Skeletal muscle tissue (tissue), 3 donors: ENCODE measurements at regions not wholly inside any gene's neighbourhood (a gene's known extent, or its start where the extent isn't known, plus 50 kb on each side); places are given as distances from the start of the nearest gene placed in this dataset.
"Not testable (repeated sequence)": the region's sequence is repeated elsewhere in the genome, so short reads cannot be mapped to it uniquely, and the experiment has no call there.

Experiments used
- H3K27ac ChIP-seq: one replicate; pipeline ENCODE4 v1.7.0; 2013; ENCODE audit warnings: mild to moderate bottlenecking, low read depth, low read length, inconsistent platforms
- H3K27me3 ChIP-seq, 3 donors: one replicate each; pipeline ENCODE4 v1.7.0; 2013; ENCODE audit warnings: low read length in 3 of 3; ENCODE audit not compliant: control insufficient read depth in 3 of 3, insufficient read depth in 3 of 3
- H3K36me3 ChIP-seq, 3 donors: one replicate each; pipeline ENCODE4 v1.7.0; 2013; ENCODE audit warnings: low read length in 3 of 3; ENCODE audit not compliant: control insufficient read depth in 3 of 3, insufficient read depth in 3 of 3
- H3K4me1 ChIP-seq, 3 donors: one replicate each; pipeline ENCODE4 v1.7.0; 2013; ENCODE audit warnings: low read length in 3 of 3, mild to moderate bottlenecking in 3 of 3; ENCODE audit not compliant: control insufficient read depth in 3 of 3, insufficient read depth in 3 of 3
- H3K4me3 ChIP-seq, 3 donors: one replicate each; pipeline ENCODE4 v1.7.0; 2013; ENCODE audit warnings: low read length in 3 of 3
- H3K9ac ChIP-seq, 3 donors: one replicate each; pipeline ENCODE4 v1.7.0; 2013; ENCODE audit warnings: low read length in 3 of 3, mild to moderate bottlenecking in 3 of 3, moderate library complexity in 2 of 3, low read depth in 1 of 3
- H3K9me3 ChIP-seq, 3 donors: one replicate each; pipeline ENCODE4 v1.7.0; 2013; ENCODE audit warnings: low read length in 3 of 3; ENCODE audit not compliant: control insufficient read depth in 3 of 3
- donor health status: Osteomylitis.

GRCh38 chr5:94066437-94067207, 325.2 kb upstream of the POU5F2 start:
- Histone ChIP-seq H3K9me3 (peaks cover 0 to 3% (median 0%) of the 10 kb centered on the region in 3 donors), H3K27ac (no peak overlapping the region), H3K4me3 (no peak overlapping the region), H3K9ac (no peak overlapping the region), H3K27me3 (no peaks in the 10 kb centered on the region), H3K36me3 (no peaks in the 10 kb centered on the region), H3K4me1 (no peaks in the 10 kb centered on the region)

- H3K27ac ChIP-seq = no peak overlapping the region
- peaks cover 0 to 3% (median 0%) of the 10 kb centered on the region in 3 donors for H3K9me3 ChIP-seq
- H3K4me1 ChIP-seq = no peaks in the 10 kb centered on the region
- no peak overlapping the region for H3K4me3 ChIP-seq
- no peaks in the 10 kb centered on the region for H3K27me3 ChIP-seq
- H3K36me3 ChIP-seq = no peaks in the 10 kb centered on the region
- no peak overlapping the region for H3K9ac ChIP-seq
Measured at GRCh38 chr5:94064025-94064424, 322.6 kb upstream of the POU5F2 start.

GRCh38 chr5:94057655-94058054, 316.3 kb upstream of the POU5F2 start:
- Histone ChIP-seq H3K4me3 (no peak overlapping the region), H3K9me3 (no peaks in the 10 kb centered on the region), H3K27me3 (no peaks in the 10 kb centered on the region), H3K27ac (no peak overlapping the region), H3K36me3 (no peaks in the 10 kb centered on the region), H3K4me1 (peaks cover 0 to 3% (median 0%) of the 10 kb centered on the region in 3 donors), H3K9ac (no peak overlapping the region)

GRCh38 chr5:94057217-94057616, 315.8 kb upstream of the POU5F2 start:
- H3K36me3 ChIP-seq = no peaks in the 10 kb centered on the region
- H3K9ac ChIP-seq = no peak overlapping the region
- H3K4me3 ChIP-seq = no peak overlapping the region
- H3K27ac ChIP-seq = no peak overlapping the region
- H3K9me3 ChIP-seq = no peaks in the 10 kb centered on the region
- peaks cover 0 to 3% (median 0%) of the 10 kb centered on the region in 3 donors for H3K4me1 ChIP-seq
- H3K27me3 ChIP-seq = no peaks in the 10 kb centered on the region

- H3K27ac ChIP-seq, H3K4me3 ChIP-seq, H3K9ac ChIP-seq, H3K9me3 ChIP-seq, H3K4me1 ChIP-seq, H3K27me3 ChIP-seq, H3K36me3 ChIP-seq: not testable (repeated sequence)
Measured at GRCh38 chr5:94049307-94049922, 308.0 kb upstream of the POU5F2 start.

- Histone ChIP-seq H3K27me3 (no peaks in the 10 kb centered on the region), H3K4me3 (no peak overlapping the region), H3K9ac (no peak overlapping the region), H3K36me3 (peaks cover 0 to 4% (median 2%) of the 10 kb centered on the region in 3 donors), H3K27ac (no peak overlapping the region), H3K9me3 (no peaks in the 10 kb centered on the region), H3K4me1 (no peaks in the 10 kb centered on the region)
Measured at GRCh38 chr5:94045839-94046782, 304.7 kb upstream of the POU5F2 start.

- Histone ChIP-seq H3K27me3 (no peaks in the 10 kb centered on the region), H3K9ac (no peak overlapping the region), H3K36me3 (peaks cover 0 to 2% (median 0%) of the 10 kb centered on the region in 3 donors), H3K4me1 (no peaks in the 10 kb centered on the region), H3K4me3 (no peak overlapping the region), H3K27ac (no peak overlapping the region), H3K9me3 (no peaks in the 10 kb centered on the region)
Measured at GRCh38 chr5:94043311-94043710, 301.9 kb upstream of the POU5F2 start.

GRCh38 chr5:94040591-94041148, 299.3 kb upstream of the POU5F2 start:
- peaks cover 0 to 2% (median 0%) of the 10 kb centered on the region in 3 donors for H3K36me3 ChIP-seq
- no peaks in the 10 kb centered on the region for H3K9me3 ChIP-seq
- H3K4me1 ChIP-seq = no peaks in the 10 kb centered on the region
- H3K27ac ChIP-seq = no peak overlapping the region
- H3K27me3 ChIP-seq = no peaks in the 10 kb centered on the region
- H3K9ac ChIP-seq = no peak overlapping the region
- no peak overlapping the region for H3K4me3 ChIP-seq

- no peak overlapping the region for H3K9ac ChIP-seq
- H3K27ac ChIP-seq = no peak overlapping the region
- H3K27me3 ChIP-seq = no peaks in the 10 kb centered on the region
- no peaks in the 10 kb centered on the region for H3K4me1 ChIP-seq
- peaks cover 0 to 5% (median 0%) of the 10 kb centered on the region in 3 donors for H3K36me3 ChIP-seq
- H3K4me3 ChIP-seq = no peak overlapping the region
- no peaks in the 10 kb centered on the region for H3K9me3 ChIP-seq
Measured at GRCh38 chr5:94039101-94039500, 297.7 kb upstream of the POU5F2 start.
